Skeletal muscle tissue (tissue), 3 donors: ENCODE measurements at regions not wholly inside any gene's neighbourhood (a gene's known extent, or its start where the extent isn't known, plus 50 kb on each side); places are given as distances from the start of the nearest gene placed in this dataset.
"Not testable (repeated sequence)": the region's sequence is repeated elsewhere in the genome, so short reads cannot be mapped to it uniquely, and the experiment has no call there.

ENCODE experiments used
- H3K27ac ChIP-seq: one replicate; pipeline ENCODE4 v1.7.0; 2013; ENCODE audit warnings: mild to moderate bottlenecking, low read depth, low read length, inconsistent platforms
- H3K27me3 ChIP-seq, 3 donors: one replicate each; pipeline ENCODE4 v1.7.0; 2013; ENCODE audit warnings: low read length in 3 of 3; ENCODE audit not compliant: control insufficient read depth in 3 of 3, insufficient read depth in 3 of 3
- H3K36me3 ChIP-seq, 3 donors: one replicate each; pipeline ENCODE4 v1.7.0; 2013; ENCODE audit warnings: low read length in 3 of 3; ENCODE audit not compliant: control insufficient read depth in 3 of 3, insufficient read depth in 3 of 3
- H3K4me1 ChIP-seq, 3 donors: one replicate each; pipeline ENCODE4 v1.7.0; 2013; ENCODE audit warnings: low read length in 3 of 3, mild to moderate bottlenecking in 3 of 3; ENCODE audit not compliant: control insufficient read depth in 3 of 3, insufficient read depth in 3 of 3
- H3K4me3 ChIP-seq, 3 donors: one replicate each; pipeline ENCODE4 v1.7.0; 2013; ENCODE audit warnings: low read length in 3 of 3
- H3K9ac ChIP-seq, 3 donors: one replicate each; pipeline ENCODE4 v1.7.0; 2013; ENCODE audit warnings: low read length in 3 of 3, mild to moderate bottlenecking in 3 of 3, moderate library complexity in 2 of 3, low read depth in 1 of 3
- H3K9me3 ChIP-seq, 3 donors: one replicate each; pipeline ENCODE4 v1.7.0; 2013; ENCODE audit warnings: low read length in 3 of 3; ENCODE audit not compliant: control insufficient read depth in 3 of 3
- donor health status: Osteomylitis.

GRCh38 chr20:25852968-25853717 is 156.5 kb upstream of the ZNF337 start:
- Histone ChIP-seq H3K27ac (peak overlapping the region; percentile 64), H3K4me3 (peak overlapping the region; percentile 79 to 88 (median 86)), H3K4me1 (peaks cover 3 to 25% (median 9%) of the 10 kb centered on the region in 3 donors), H3K9ac (peak overlapping the region; percentile 80 to 89 (median 86))
- not testable (repeated sequence) for H3K9me3 ChIP-seq, H3K36me3 ChIP-seq, H3K27me3 ChIP-seq

- not testable (repeated sequence) for H3K4me3 ChIP-seq, H3K9ac ChIP-seq, H3K27ac ChIP-seq, H3K36me3 ChIP-seq, H3K27me3 ChIP-seq, H3K9me3 ChIP-seq
- H3K4me1 ChIP-seq: peaks cover 0 to 20% (median 4%) of the 10 kb centered on the region in 3 donors
Measured at GRCh38 chr20:25850133-25850532, 153.5 kb upstream of the ZNF337 start.

GRCh38 chr20:25848222-25848621 is 151.6 kb upstream of the ZNF337 start:
- H3K27me3 ChIP-seq: no peaks in the 10 kb centered on the region
- H3K9me3 ChIP-seq: no peaks in the 10 kb centered on the region
- H3K4me1 ChIP-seq: peaks cover 0 to 8% (median 2%) of the 10 kb centered on the region in 3 donors
- H3K27ac ChIP-seq: no peak overlapping the region
- H3K9ac ChIP-seq: no peak overlapping the region
- H3K36me3 ChIP-seq: no peaks in the 10 kb centered on the region
- H3K4me3 ChIP-seq: no peak overlapping the region

GRCh38 chr20:25844640-25845039 is 148.0 kb upstream of the ZNF337 start:
- not testable (repeated sequence) for H3K4me3 ChIP-seq, H3K4me1 ChIP-seq, H3K9ac ChIP-seq, H3K27me3 ChIP-seq, H3K9me3 ChIP-seq, H3K36me3 ChIP-seq, H3K27ac ChIP-seq

GRCh38 chr20:25813511-25813910 is 116.9 kb upstream of the ZNF337 start:
- not testable (repeated sequence) for H3K9ac ChIP-seq, H3K4me3 ChIP-seq, H3K27me3 ChIP-seq, H3K4me1 ChIP-seq, H3K36me3 ChIP-seq, H3K9me3 ChIP-seq, H3K27ac ChIP-seq

- H3K4me1 ChIP-seq, H3K27ac ChIP-seq, H3K9me3 ChIP-seq, H3K4me3 ChIP-seq, H3K27me3 ChIP-seq, H3K9ac ChIP-seq, H3K36me3 ChIP-seq: not testable (repeated sequence)
Measured at GRCh38 chr20:25798174-25798993, 101.7 kb upstream of the ZNF337 start.

GRCh38 chr20:25797062-25797461 is 100.4 kb upstream of the ZNF337 start:
- not testable (repeated sequence) for H3K27me3 ChIP-seq, H3K4me3 ChIP-seq, H3K27ac ChIP-seq, H3K36me3 ChIP-seq, H3K9me3 ChIP-seq, H3K9ac ChIP-seq, H3K4me1 ChIP-seq

- H3K27ac ChIP-seq: not testable (repeated sequence)
Measured at GRCh38 chr20:25777241-25777640, 80.6 kb upstream of the ZNF337 start.

GRCh38 chr20:25774711-25775110 is 78.1 kb upstream of the ZNF337 start:
- not testable (repeated sequence) for H3K4me3 ChIP-seq, H3K36me3 ChIP-seq

More at GRCh38 chr20:25777241-25777640, 80.6 kb upstream of the ZNF337 start:
- not testable (repeated sequence) for H3K36me3 ChIP-seq, H3K4me1 ChIP-seq, H3K9me3 ChIP-seq, H3K4me3 ChIP-seq, H3K9ac ChIP-seq, H3K27me3 ChIP-seq

GRCh38 chr20:25774203-25774602 is 77.5 kb upstream of the ZNF337 start:
- H3K9me3 ChIP-seq, H3K36me3 ChIP-seq, H3K9ac ChIP-seq, H3K4me1 ChIP-seq, H3K27ac ChIP-seq, H3K4me3 ChIP-seq, H3K27me3 ChIP-seq: not testable (repeated sequence)

More at GRCh38 chr20:25774711-25775110, 78.1 kb upstream of the ZNF337 start:
- not testable (repeated sequence) for H3K9ac ChIP-seq, H3K9me3 ChIP-seq, H3K4me1 ChIP-seq, H3K27ac ChIP-seq, H3K27me3 ChIP-seq
